GM21423 (cell line): ENCODE measurements at regions not wholly inside any gene's neighbourhood (a gene's known extent, or its start where the extent isn't known, plus 50 kb on each side); places are given as distances from the start of the nearest gene placed in this dataset.
"Not testable (repeated sequence)": the region's sequence is repeated elsewhere in the genome, so short reads cannot be mapped to it uniquely, and the experiment has no call there.

ENCODE experiments used
- ATAC-seq: cut with Tn5 transposase; IDR thresholded peaks from one replicate; pipeline ENCODE4 v1.9.1; 2021; ENCODE audit warnings: mild to moderate bottlenecking, moderate library complexity; ENCODE audit not compliant: unreplicated experiment

- ATAC-seq, result no peak
These were observed 68.9 kb upstream of the PITX1 start for GRCh38 chr5:135102716-135103574.

GRCh38 chr5:135100431-135100830 is 66.4 kb upstream of the PITX1 start:
- no peak for ATAC-seq

GRCh38 chr5:135100011-135100410 is 66.0 kb upstream of the PITX1 start:
- ATAC-seq, result no peak

- ATAC-seq, result no peak
These were observed 63.4 kb upstream of the PITX1 start for GRCh38 chr5:135097390-135097789.

- no peak for ATAC-seq
These were observed 61.8 kb upstream of the PITX1 start for GRCh38 chr5:135095871-135096270.

GRCh38 chr5:135095052-135095715 is 61.2 kb upstream of the PITX1 start:
- no peak for ATAC-seq

- no peak for ATAC-seq
These were observed 60.5 kb upstream of the PITX1 start for GRCh38 chr5:135094339-135095051.

- not testable (repeated sequence) for ATAC-seq
These were observed 59.5 kb upstream of the PITX1 start for GRCh38 chr5:135093483-135093882.

- ATAC-seq, result no peak
These were observed 58.4 kb upstream of the PITX1 start for GRCh38 chr5:135092476-135092875.

GRCh38 chr5:135091286-135091685 is 57.3 kb upstream of the PITX1 start:
- no peak for ATAC-seq

- ATAC-seq, result no peak
These were observed 55.9 kb upstream of the PITX1 start for GRCh38 chr5:135089912-135090311.

- ATAC-seq, result no peak
These were observed 54.9 kb upstream of the PITX1 start for GRCh38 chr5:135088911-135089310.

GRCh38 chr5:135087950-135088349 is 53.9 kb upstream of the PITX1 start:
- no peak for ATAC-seq

GRCh38 chr5:135085936-135086725 is 52.1 kb upstream of the PITX1 start:
- ATAC-seq, result no peak

- ATAC-seq, result no peak
These were observed 51.3 kb upstream of the PITX1 start for GRCh38 chr5:135085133-135085935.
